Trophoblast cell (in vitro differentiated cells and primary cell): ENCODE measurements at regions not wholly inside any gene's neighbourhood (a gene's known extent, or its start where the extent isn't known, plus 50 kb on each side); places are given as distances from the start of the nearest gene placed in this dataset.

Experiments
- DNase-seq, 2 donors: peaks; one replicate each; pipeline ENCODE4 v3.0.0-alpha.2; 2016
- H2AFZ ChIP-seq: 2 replicates; pipeline ENCODE4 v1.6.1; 2013; ENCODE audit warnings: low read length, moderate library complexity, mild to moderate bottlenecking; ENCODE audit not compliant: insufficient read depth, poor library complexity
- H2AK5ac ChIP-seq: 2 replicates; pipeline ENCODE4 v1.6.1; 2013; ENCODE audit warnings: mild to moderate bottlenecking, low read length
- H2BK120ac ChIP-seq: 2 replicates; pipeline ENCODE4 v1.6.1; 2013; ENCODE audit warnings: low read length, mild to moderate bottlenecking, moderate library complexity; ENCODE audit not compliant: insufficient read depth, poor library complexity
- H2BK12ac ChIP-seq: 2 replicates; pipeline ENCODE4 v1.6.1; 2013; ENCODE audit warnings: mild to moderate bottlenecking, low read length, moderate library complexity
- H2BK5ac ChIP-seq: 2 replicates; pipeline ENCODE4 v1.6.1; 2013; ENCODE audit warnings: low read length, low read depth, moderate library complexity, mild to moderate bottlenecking; ENCODE audit not compliant: poor library complexity
- H3K14ac ChIP-seq: 2 replicates; pipeline ENCODE4 v1.6.1; 2013; ENCODE audit warnings: mild to moderate bottlenecking, low read length
- H3K18ac ChIP-seq: 2 replicates; pipeline ENCODE4 v1.6.1; 2013; ENCODE audit warnings: mild to moderate bottlenecking, low read length
- H3K23ac ChIP-seq: 2 replicates; pipeline ENCODE4 v1.6.1; 2013; ENCODE audit warnings: low read length
- H3K27ac ChIP-seq: 2 replicates; pipeline ENCODE4 v1.5.1; 2013; ENCODE audit warnings: low read depth, mild to moderate bottlenecking, inconsistent platforms, low read length, moderate library complexity
- H3K27me3 ChIP-seq: 2 replicates; pipeline ENCODE4 v1.6.1; 2013; ENCODE audit warnings: inconsistent platforms, mild to moderate bottlenecking, low read length, moderate library complexity; ENCODE audit not compliant: insufficient read depth
- H3K36me3 ChIP-seq, 2 experiments: 1 replicate in 1 of 2; 2 replicates in 1 of 2; pipeline ENCODE4 v1.6.1; 2013; ENCODE audit warnings: low read length in 2 of 2, mild to moderate bottlenecking in 2 of 2, moderate library complexity in 1 of 2; ENCODE audit not compliant: insufficient read depth in 2 of 2, control insufficient read depth in 1 of 2
- H3K4ac ChIP-seq: 2 replicates; pipeline ENCODE4 v1.6.1; 2013; ENCODE audit warnings: low read depth, mild to moderate bottlenecking, low read length, moderate library complexity
- H3K4me1 ChIP-seq, 2 experiments: 1 replicate in 1 of 2; 2 replicates in 1 of 2; pipeline ENCODE4 v1.6.1; 2013; ENCODE audit warnings: low read length in 2 of 2, mild to moderate bottlenecking in 2 of 2, moderate library complexity in 1 of 2; ENCODE audit not compliant: insufficient read depth in 2 of 2, control insufficient read depth in 1 of 2
- H3K4me2 ChIP-seq: 2 replicates; pipeline ENCODE4 v1.6.1; 2013; ENCODE audit warnings: inconsistent platforms, mild to moderate bottlenecking, low read length, moderate library complexity
- H3K4me3 ChIP-seq: 2 replicates; pipeline ENCODE4 v1.5.1; 2013; ENCODE audit warnings: mild to moderate bottlenecking, low read depth, low read length, inconsistent platforms
- H3K79me1 ChIP-seq: one replicate; pipeline ENCODE4 v1.6.1; 2013; ENCODE audit warnings: low read length
- H3K79me2 ChIP-seq: 2 replicates; pipeline ENCODE4 v1.6.1; 2013; ENCODE audit warnings: low read length, mild to moderate bottlenecking; ENCODE audit not compliant: control insufficient read depth, insufficient read depth, poor library complexity
- H3K9ac ChIP-seq: 2 replicates; pipeline ENCODE4 v1.6.1; 2013; ENCODE audit warnings: mild to moderate bottlenecking, low read length
- H3K9me3 ChIP-seq: 2 replicates; pipeline ENCODE4 v1.6.1; 2013; ENCODE audit warnings: low read depth, mild to moderate bottlenecking, control low read depth, inconsistent platforms, low read length; ENCODE audit not compliant: insufficient read depth
- H4K12ac ChIP-seq: 2 replicates; pipeline ENCODE4 v1.6.1; 2013; ENCODE audit warnings: low read depth, mild to moderate bottlenecking, low read length, moderate library complexity
- H4K8ac ChIP-seq: 2 replicates; pipeline ENCODE4 v1.6.1; 2013; ENCODE audit warnings: low read depth, mild to moderate bottlenecking, low read length, moderate library complexity
- H4K91ac ChIP-seq: one replicate; pipeline ENCODE4 v1.6.1; 2013; ENCODE audit warnings: low read depth, mild to moderate bottlenecking, low read length, moderate library complexity
- WGBS: extraction: QIAGEN DNeasy Blood & Tissue Kit; methylation state at CpG from one replicate; pipeline ENCODE4 v1.1.7; 2013; ENCODE audit warnings: missing lambda C conversion rate; ENCODE audit not compliant: insufficient read length, insufficient coverage; ENCODE audit errors: extremely low coverage; 5-methylcytosine and 5-hydroxymethylcytosine counted together

GRCh38 chrX:39367416-39367815 lies 566.2 kb downstream of the MID1IP1 start:
- Histone ChIP-seq H3K9ac (no peak overlapping the region), H4K8ac (no peak overlapping the region), H2AK5ac (no peak overlapping the region), H4K91ac (no peak overlapping the region), H3K18ac (no peak overlapping the region), H3K79me1 (no peaks in the 10 kb centered on the region), H2BK12ac (no peak overlapping the region), H3K4me3 (no peak overlapping the region), H3K9me3 (no peaks in the 10 kb centered on the region), H3K14ac (no peak overlapping the region), H3K4me1 (no peaks in the 10 kb centered on the region), H4K12ac (no peak overlapping the region), H3K36me3 (no peaks in the 10 kb centered on the region), H3K79me2 (no peaks in the 10 kb centered on the region), H3K23ac (no peak overlapping the region), H2BK120ac (no peak overlapping the region), H2BK5ac (no peak overlapping the region), H2AFZ (no peak overlapping the region), H3K27me3 (no peaks in the 10 kb centered on the region), H3K27ac (no peak overlapping the region), H3K4ac (no peak overlapping the region), H3K4me2 (no peak overlapping the region)
- no CpG with 5 or more reads among the region's 5 CpGs for WGBS
- DNase-seq, result no peak

- Histone ChIP-seq H2BK5ac (no peak overlapping the region), H2BK12ac (no peak overlapping the region), H2AK5ac (no peak overlapping the region), H4K8ac (no peak overlapping the region), H3K79me1 (no peaks in the 10 kb centered on the region), H3K9ac (no peak overlapping the region), H3K79me2 (no peaks in the 10 kb centered on the region), H4K91ac (no peak overlapping the region), H3K4me3 (no peak overlapping the region), H2AFZ (no peak overlapping the region), H3K4me1 (no peaks in the 10 kb centered on the region), H4K12ac (no peak overlapping the region), H2BK120ac (no peak overlapping the region), H3K27me3 (no peaks in the 10 kb centered on the region), H3K4me2 (no peak overlapping the region), H3K14ac (no peak overlapping the region), H3K9me3 (no peaks in the 10 kb centered on the region), H3K27ac (no peak overlapping the region), H3K4ac (no peak overlapping the region), H3K36me3 (no peaks in the 10 kb centered on the region), H3K18ac (no peak overlapping the region), H3K23ac (no peak overlapping the region)
- peak in 1 of 2 donors; percentile 19 for DNase-seq
- WGBS, result no CpG with 5 or more reads among the region's 3 CpGs
These were observed 570.9 kb downstream of the MID1IP1 start for GRCh38 chrX:39372115-39372514.

GRCh38 chrX:39377157-39377556 lies 575.9 kb downstream of the MID1IP1 start:
- no peak overlapping the region for H3K4me3 ChIP-seq
- H3K4ac ChIP-seq, result no peak overlapping the region
- H2AK5ac ChIP-seq, result no peak overlapping the region
- H3K27me3 ChIP-seq, result no peaks in the 10 kb centered on the region
- no peak overlapping the region for H4K8ac ChIP-seq
- no peak overlapping the region for H3K27ac ChIP-seq
- H2BK120ac ChIP-seq, result no peak overlapping the region
- H4K12ac ChIP-seq, result no peak overlapping the region
- no peaks in the 10 kb centered on the region for H3K79me1 ChIP-seq
- H2BK12ac ChIP-seq, result no peak overlapping the region
- no peaks in the 10 kb centered on the region for H3K36me3 ChIP-seq
- H3K14ac ChIP-seq, result no peak overlapping the region
- no peaks in the 10 kb centered on the region for H3K79me2 ChIP-seq
- DNase-seq, result no peak
- H4K91ac ChIP-seq, result no peak overlapping the region
- H3K9ac ChIP-seq, result no peak overlapping the region
- H3K18ac ChIP-seq, result no peak overlapping the region
- no peak overlapping the region for H3K4me2 ChIP-seq
- no peaks in the 10 kb centered on the region for H3K4me1 ChIP-seq
- H3K23ac ChIP-seq, result no peak overlapping the region
- H3K9me3 ChIP-seq, result no peaks in the 10 kb centered on the region
- H2BK5ac ChIP-seq, result no peak overlapping the region
- no peak overlapping the region for H2AFZ ChIP-seq

GRCh38 chrX:39377773-39378172 lies 576.5 kb downstream of the MID1IP1 start:
- Histone ChIP-seq H3K4me1 (no peaks in the 10 kb centered on the region), H4K91ac (no peak overlapping the region), H3K9me3 (no peaks in the 10 kb centered on the region)

More at GRCh38 chrX:39377773-39378172, 576.5 kb downstream of the MID1IP1 start:
- H3K4me2 ChIP-seq, result no peak overlapping the region
- H3K4me3 ChIP-seq, result no peak overlapping the region
- H3K23ac ChIP-seq, result no peak overlapping the region
- H2BK12ac ChIP-seq, result no peak overlapping the region
- no peak for DNase-seq
- H2BK120ac ChIP-seq, result no peak overlapping the region
- H3K27me3 ChIP-seq, result no peaks in the 10 kb centered on the region
- H4K12ac ChIP-seq, result no peak overlapping the region
- no peak overlapping the region for H3K27ac ChIP-seq
- WGBS, result no CpG with 5 or more reads among the region's 1 CpG
- H2BK5ac ChIP-seq, result no peak overlapping the region
- no peak overlapping the region for H3K18ac ChIP-seq
- no peak overlapping the region for H3K14ac ChIP-seq
- no peaks in the 10 kb centered on the region for H3K79me1 ChIP-seq
- no peak overlapping the region for H3K4ac ChIP-seq
- H2AFZ ChIP-seq, result no peak overlapping the region
- H3K36me3 ChIP-seq, result no peaks in the 10 kb centered on the region
- no peak overlapping the region for H4K8ac ChIP-seq
- no peaks in the 10 kb centered on the region for H3K79me2 ChIP-seq
- no peak overlapping the region for H2AK5ac ChIP-seq
- no peak overlapping the region for H3K9ac ChIP-seq
